HG02642 (cell line): ENCODE measurements at regions not wholly inside any gene's neighbourhood (a gene's known extent, or its start where the extent isn't known, plus 50 kb on each side); places are given as distances from the start of the nearest gene placed in this dataset.
"Not testable (repeated sequence)": the region's sequence is repeated elsewhere in the genome, so short reads cannot be mapped to it uniquely, and the experiment has no call there.

Experiments used
- ATAC-seq: cut with Tn5 transposase; IDR thresholded peaks from one replicate; pipeline ENCODE4 v1.9.1; 2021; ENCODE audit warnings: mild to moderate bottlenecking; ENCODE audit not compliant: unreplicated experiment, poor library complexity

DNA sequence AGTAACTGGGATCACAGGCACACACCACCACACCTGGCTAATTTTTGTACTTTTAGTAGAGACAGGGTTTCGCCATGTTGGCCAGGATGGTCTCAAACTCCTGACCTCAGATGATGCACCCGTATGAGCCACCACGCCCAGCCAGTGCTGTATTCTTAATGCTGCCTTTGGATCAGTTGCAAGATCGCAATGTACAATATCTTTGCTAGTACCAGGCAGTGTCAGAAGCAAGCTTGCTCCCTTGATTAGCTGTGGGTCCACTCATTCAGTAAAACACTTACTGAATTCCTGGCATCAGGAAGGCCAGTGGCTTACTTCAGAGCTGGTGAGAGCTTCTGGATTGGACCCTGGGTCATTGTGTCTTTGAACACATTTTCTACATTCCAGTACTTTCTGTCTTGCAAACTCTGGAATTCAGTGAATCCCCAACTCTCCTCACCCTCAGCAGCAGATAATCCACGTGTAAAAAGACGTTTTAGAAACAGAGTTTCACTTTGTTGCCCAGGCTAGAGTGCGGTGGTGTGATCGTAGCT lies 1183.7 kb downstream of the AACS start:
- ATAC-seq, result no peak

DNA sequence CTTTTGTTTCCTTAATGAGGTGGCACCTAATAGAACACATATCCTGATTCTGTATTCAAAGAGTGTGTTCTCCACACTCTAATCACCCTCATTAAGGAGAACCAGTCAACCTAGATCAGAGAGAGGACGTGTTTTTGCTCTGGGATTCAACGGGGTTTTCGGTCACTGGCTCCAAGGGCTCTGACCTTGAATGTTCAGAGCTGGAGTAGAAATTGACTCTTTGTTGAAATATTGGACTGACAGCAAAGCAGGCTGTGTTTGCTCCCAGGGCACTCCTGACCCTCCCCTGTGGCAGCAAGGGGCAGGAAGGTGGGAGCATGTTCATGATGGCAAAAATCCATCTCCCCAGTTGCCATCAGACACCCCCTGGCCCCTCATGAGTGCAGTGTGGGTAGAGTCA lies 1193.0 kb downstream of the AACS start:
- ATAC-seq, result no peak

DNA sequence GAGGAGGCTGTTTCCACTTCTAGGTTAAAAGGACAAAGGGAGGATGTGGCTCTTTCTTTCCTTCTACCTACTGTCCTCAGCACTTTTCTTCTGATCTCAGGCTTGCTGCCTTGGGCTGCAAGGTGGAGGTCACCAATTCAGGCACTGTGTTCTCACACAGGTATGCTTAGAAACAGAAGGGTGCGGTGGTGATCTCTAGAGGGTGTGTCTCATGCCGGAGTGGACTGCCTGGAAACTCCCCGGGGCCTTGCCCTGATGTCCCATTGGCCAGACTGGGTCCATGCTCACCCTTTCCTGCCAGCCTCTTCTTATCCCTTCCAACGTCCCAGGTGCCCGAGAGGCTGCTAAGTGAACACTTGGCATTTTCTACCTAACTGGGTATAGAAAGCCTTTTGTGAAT lies 1197.6 kb downstream of the AACS start:
- no peak for ATAC-seq

DNA sequence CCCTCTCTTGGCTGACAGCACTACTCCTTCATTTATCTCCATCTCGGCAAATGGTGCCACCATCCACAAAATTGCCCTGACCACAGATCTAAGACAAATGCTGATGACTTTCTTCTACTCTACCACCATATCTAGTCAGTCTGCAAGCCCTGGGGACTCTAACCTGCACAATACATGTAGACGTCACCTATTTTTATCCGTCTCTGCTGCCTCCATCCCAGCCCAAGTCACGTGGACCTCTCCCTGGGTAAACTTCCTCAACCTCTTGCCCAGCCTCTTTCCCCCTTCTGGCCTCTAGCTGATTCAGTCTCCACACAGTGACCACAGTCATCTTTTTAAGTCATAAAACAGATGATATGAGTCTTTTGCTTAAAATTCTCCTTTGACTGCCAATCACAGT lies 1203.0 kb downstream of the AACS start:
- no peak for ATAC-seq

DNA sequence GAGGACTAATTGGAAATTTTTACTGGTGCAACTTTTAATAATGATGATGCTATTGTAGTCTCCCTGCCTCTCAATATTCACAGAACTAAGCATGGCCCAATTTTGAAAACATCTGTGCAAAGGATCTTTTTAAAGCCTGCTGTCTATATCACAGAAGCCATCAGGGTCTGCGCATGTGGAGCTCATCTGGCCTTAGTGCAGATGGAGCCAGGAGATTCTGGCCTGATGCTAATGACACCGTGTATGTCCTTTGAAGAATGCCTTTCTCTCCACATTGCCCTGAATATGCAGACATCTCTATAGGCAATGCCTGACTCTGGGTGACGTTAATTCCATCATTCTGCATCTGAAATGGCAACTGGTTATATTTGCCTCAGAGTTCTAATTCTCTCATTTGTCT lies 1205.9 kb downstream of the AACS start:
- no peak for ATAC-seq

DNA sequence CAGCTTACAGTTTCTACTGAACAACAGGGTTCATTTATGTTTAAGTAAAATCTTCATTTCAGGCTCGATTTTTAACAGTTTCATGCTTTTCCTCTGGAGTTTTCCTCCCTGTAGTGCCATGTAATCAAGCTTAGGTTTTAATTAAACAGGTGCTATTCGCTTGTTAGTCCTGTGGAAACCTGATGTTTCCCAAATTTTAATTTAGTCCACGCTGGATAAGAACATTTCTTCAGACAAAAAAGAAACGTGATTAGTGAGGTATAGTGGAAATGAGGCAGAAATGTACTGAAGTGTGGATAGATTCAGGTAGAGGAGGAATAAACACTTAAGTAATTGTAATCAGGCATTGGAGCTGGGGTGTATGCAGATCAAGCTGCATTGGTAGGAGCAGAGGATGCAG lies 1217.5 kb downstream of the AACS start:
- no peak for ATAC-seq

DNA sequence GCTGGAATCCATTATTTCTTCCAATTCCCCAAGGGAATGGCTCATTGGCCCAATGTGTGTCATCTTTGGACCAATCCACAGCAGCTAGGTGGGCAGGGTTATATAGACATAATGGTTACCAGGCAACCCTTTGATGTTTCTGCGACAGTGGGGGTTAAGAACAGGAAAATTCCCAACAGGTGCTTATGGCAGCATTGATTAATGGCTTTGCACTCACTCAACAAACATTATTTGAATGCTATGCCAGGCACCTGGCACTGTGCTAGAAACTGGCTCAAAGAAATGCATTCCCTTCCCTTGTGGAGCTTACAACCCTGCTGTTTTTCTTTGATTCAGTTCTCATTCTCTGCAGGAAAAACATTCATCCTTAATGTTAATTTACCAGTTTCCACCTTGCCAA lies 1221.0 kb downstream of the AACS start:
- ATAC-seq, result no peak

DNA sequence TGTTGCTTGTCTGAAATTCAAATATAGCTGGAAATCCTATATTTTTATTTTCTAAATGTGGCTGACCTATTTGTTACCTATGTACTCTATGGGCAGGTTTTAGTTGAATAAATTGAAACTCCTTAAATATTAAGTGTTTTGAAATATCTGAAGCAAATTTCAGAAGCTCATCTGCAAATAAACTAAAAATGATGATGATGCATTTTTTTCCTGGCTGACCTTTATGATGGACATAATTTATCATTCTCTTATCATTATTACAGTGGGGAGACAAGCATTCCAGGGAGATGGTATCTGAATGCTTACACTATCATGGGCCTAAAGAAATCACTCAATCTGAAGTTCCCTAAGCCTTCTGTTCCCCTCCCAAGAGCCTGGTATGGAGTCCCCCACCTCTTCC lies 1225.2 kb downstream of the AACS start:
- no peak for ATAC-seq

DNA sequence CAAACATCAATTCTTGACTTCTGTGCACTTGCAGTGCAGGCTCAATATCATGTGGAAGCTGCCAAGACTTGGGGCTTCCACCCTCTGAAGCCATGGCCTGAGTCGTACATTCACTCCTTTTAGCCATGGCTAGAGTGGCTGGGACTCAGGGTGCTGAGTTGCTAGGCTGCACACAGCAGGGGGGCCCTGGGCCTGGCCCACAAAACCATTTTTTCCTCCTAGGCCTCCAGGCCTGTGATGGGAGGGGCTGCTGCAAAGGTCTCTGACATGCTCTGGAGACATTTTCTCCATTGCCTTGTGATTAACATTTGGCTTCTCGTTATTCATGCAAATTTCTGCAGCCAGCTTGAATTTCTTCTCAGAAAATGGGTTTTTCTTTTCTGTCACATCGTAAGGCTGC lies 1226.8 kb downstream of the AACS start:
- not testable (repeated sequence) for ATAC-seq

DNA sequence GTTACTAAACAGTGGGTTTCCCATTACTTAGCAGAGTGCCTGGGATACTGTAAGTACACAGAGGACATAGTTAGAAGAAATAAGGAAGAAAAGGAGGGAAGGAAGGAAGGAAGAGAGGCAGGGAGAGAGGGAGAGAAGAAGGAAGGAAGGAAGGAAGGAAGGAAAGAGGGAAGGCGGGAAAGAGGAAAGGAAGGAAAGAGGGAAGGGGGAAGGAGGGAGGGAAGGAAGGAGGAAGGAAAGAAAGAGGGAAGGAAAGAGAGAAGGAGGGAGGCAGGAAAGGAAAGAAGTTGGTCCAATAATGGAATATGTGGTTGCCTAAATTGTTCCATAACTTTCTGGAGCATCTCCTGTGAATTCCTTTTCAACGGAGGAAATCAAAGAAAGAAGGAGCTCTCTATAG lies 1230.4 kb downstream of the AACS start:
- no peak for ATAC-seq

DNA sequence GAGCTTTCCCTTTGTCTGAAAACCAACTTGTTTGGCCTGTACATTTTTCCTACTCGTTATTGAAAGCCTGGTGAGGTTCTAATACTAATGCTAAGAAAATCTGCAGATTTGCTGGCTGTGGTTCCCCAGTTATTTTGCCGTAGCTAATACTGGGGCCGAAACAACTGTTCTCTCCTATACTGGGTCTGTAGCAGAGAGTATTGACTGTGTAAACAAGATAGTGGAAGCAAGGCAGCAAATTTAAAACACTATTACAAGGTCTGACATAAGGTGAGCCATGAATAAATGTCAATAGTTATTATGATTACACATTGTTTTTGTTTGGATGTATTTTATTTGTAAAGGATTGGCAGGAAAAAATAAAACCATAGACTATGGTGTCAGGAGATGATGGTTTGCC lies 1244.0 kb downstream of the AACS start:
- ATAC-seq, result no peak

DNA sequence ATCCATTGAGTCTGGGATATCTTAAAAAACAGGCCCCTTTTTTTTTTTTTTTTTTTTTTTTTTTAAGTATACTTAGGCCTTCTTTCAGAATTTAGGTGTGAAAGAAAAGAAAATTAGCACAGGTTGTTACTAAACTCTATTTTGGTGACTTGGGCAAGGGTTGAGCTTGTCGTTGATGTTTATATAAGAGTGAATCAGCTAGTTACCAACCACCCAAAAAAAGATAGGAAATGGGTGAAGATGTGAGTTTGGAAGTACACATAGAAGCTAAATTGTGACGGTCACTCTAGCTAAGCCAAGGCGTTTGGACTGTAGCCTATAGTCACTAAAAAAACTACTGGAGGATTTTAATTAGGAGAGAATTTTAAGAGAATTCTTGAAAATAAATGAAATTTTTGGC lies 1247.2 kb downstream of the AACS start:
- ATAC-seq, result no peak

DNA sequence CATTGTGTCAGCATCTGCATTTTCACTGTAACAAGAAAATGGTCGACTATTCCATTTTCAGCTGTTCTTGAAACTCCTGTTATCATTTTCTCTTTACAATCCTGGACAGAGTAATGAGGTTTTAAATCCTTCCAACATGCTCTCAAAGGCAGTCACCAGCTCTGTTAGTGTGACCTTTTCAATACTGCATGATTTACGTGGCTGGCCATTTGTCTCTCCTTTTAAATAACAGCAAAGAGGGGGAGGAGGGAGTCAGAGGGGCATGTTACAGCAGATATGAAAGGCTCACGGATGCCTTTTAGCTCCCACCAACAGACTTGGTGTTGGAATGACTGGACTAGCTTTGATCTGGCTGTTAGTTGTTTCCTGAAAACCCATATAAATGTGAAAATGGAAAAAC lies 1251.2 kb downstream of the AACS start:
- ATAC-seq, result no peak

DNA sequence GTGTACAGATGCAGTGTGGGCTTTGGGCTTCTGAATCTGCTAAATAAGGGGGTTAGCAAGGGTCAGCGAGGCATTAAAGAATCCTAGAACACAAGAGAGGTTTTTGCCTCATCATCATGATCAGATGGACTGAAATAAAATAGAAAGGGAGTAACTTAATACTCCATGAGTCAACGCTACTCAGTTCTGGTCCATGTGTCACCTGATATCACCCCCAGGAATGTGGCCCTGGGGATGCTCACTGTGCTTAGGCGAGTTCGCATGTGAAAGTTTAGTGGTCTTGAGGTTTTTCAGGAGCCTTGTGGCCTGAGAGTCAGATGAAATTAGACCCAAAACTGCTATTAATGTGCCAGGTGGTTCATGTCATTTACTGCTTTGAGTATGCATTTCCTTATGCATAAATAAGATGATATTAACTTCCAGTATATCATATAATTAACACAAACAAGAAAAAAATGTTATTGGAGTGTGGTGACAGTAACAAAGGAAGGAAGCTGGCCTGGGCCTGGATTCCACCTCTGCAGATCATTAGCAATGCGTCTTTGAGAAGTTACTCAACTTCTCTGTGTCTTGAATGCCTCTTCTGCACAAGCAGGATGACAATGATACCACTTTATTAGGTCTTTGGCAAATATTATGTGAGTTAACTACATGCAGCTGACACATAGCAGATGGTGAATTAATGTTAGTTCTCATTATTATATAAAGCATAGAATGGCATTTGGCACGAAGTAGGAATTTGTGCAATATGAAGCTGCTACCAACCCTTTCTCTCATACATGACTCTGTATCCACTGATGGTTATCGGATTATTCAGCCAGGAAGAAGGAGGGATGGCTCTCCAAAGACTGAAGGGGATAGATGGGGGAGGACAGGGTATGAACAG lies 1272.6 kb downstream of the AACS start:
- no peak for ATAC-seq

DNA sequence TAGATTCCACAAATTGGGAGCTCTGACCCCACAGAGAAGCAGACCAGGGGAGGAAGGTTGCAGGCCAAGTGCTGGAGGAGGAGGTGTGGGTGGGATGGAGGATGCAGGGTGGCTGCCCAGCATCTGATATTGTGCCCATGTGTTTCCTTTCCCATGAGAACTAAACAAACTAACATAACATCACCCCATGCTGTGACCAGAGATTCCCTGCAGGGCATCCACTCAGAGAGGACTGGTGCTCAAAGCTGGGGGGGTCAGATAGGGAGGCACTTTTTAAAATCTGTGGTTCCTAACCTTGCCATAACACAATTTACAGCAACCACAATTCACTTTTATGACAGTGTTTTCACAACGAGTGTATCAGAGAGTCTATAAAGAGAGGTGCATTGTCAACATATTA lies 1277.6 kb downstream of the AACS start:
- no peak for ATAC-seq

DNA sequence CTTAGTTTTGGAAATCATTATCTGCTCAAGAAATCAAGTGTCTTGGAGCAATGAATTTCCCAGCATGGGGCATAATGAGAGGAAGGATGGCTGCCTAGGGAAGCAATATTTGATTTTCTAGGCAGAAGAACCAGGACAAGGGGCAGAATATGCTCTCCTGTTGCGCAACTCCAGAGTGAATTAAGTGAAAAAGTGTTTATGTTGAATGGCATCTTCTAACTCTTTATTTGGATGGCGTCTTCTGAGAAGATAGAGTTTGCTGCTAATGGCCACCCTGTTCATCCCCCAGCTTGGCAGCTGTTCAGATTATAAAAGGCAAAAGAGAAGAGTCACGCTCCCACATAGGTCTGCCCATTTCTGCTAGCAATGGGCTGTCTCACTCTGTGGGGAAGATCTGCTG lies 1278.1 kb downstream of the AACS start:
- ATAC-seq, result no peak

DNA sequence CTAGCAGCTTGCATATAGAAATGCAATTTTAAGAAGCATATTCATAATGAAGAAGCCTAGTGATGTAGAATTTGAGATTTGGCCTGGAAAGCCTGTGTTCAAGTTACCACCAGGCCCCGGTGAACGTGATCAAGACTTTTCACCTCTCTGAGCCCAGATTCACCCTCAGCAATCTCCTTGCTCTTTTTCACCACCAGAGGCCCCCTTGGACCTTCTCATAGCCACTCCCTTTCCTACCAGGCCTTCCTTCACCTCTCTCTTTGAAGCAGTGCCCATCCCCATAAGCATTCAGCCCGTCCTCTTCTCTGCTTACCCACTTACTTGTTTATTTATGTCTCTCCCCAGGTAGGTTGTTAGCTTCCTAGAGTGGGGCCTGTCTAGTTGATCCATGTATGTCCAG lies 1280.9 kb downstream of the AACS start:
- no peak for ATAC-seq

DNA sequence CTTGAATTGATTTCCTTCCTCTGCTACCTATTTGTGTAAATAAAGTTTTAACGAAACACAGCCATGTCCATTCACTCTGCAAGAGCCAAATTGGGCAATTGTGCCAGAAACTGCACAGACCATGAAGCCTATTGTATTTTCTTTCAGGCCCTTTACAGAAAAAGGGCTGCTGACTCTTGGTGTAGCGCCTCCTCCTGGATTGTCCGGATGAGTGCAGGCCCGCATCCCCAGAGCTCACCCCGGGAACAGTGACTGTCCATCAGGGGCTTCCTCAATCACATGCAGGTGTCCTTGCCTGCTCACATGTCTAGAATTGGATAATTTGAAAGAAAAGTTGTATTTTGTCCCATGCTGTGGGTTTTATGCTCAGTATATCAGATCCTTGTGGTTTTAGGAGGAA lies 1282.2 kb downstream of the AACS start:
- no peak for ATAC-seq

DNA sequence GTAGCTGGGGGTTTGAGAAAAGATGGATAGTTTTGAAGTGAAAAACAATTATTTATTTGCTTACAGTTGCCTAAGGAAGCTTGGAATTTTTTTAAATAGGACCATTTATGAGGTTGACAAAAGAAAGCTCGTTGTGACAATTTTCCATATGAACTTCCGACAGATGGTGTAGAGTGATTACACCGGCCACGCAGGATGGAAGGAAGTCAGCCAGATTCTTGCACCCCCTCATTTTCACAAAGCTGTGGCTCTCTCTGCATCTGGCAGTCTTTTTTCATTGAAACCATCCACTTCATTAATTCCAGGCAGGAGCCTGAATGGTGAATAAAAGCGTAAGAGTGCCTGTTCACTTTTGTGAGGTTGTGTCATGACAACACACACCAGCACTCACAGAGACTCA lies 1284.1 kb downstream of the AACS start:
- ATAC-seq, result no peak

DNA sequence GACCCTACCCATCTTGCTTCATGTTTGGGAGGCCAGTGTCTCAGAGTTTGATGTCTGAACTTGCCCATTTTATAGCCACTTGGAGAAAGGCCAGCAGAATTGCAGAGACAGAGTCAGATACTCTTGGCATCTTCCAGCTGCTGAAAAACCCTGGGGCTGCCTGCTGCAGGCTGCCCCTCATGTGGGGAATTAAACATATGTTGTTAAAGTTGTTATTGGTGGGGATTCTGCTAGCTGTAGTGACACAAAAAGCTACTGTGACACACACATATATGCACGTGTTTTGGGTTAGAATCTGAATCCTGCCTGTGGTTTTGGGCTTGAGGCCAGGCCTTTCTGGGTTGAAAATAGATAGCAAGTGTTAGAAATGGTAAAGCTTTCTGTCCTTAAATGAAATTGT lies 1288.4 kb downstream of the AACS start:
- no peak for ATAC-seq

DNA sequence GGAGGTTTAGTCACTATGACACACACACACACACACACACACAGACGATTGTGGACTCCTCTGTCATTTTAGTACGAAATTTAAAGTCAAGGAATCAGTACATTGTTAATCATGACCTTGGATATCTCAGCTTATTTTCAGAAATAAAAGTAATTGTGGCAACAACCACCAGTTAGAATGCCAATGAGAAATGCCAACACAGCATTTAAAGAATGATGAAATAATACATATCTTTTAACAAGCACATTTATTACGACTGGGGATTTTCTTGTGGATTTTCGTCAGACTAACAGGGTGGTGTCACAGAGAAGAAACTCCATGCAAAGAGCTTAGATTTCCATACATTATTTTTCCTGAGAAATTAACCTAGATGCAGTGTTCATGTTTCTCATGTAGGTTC lies 1289.4 kb downstream of the AACS start:
- ATAC-seq, result no peak

DNA sequence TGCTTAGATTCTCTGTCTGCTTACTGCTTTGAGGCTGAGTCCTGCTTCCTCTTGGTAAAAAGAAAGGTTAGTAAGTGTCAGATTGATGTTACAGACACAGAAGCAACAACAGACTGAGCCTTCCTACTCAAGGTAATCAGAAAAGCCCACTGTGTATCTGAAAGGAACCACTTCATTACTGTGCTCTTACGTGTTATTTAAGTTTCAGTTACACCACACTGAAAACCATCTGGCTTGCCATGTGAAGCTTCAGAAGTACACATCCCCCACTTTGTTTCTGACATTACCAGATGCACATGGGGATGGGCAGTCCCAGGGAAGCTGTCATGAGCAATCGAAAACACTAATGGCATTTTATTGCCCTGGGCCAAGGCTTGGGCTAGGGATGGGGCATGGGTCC lies 1290.1 kb downstream of the AACS start:
- no peak for ATAC-seq
